ENCODE measurements at regions not wholly inside any gene's neighbourhood (a gene's known extent, or its start where the extent isn't known, plus 50 kb on each side); places are given as distances from the start of the nearest gene placed in this dataset.

- Histone ChIP-seq H3K9me3 (ENCODE audit: low read length) (no peaks in the 10 kb centered on the region), H2AFZ (ENCODE audit: low read length) (no peak overlapping the region), H3K36me3 (ENCODE audit: insufficient read depth, low read length) (no peaks in the 10 kb centered on the region), H3K9ac (ENCODE audit: low read length) (no peak overlapping the region), H3K9me2 (ENCODE audit: low read depth, low read length) (no peaks in the 10 kb centered on the region), H3K27ac (ENCODE audit: low read depth, low read length, poor library complexity, severe bottlenecking) (no peak overlapping the region), H3K27me3 (ENCODE audit: insufficient read depth, low read length) (no peaks in the 10 kb centered on the region), H3F3A (ENCODE audit: insufficient read depth, low read length) (no peaks in the 10 kb centered on the region), H3K4me2 (ENCODE audit: low read length) (no peak overlapping the region), H3K4me1 (ENCODE audit: insufficient read depth, low read length, severe bottlenecking) (no peaks in the 10 kb centered on the region), H3K4me3 (ENCODE audit: low read depth, low read length, poor library complexity, severe bottlenecking) (no peak overlapping the region), H4K20me1 (ENCODE audit: insufficient read depth, low read length) (no peaks in the 10 kb centered on the region), H3K79me2 (ENCODE audit: insufficient read depth, low read length) (no peaks in the 10 kb centered on the region)
- no peak for TF ChIP-seq EZH2 (IDR thresholded peaks at IDR 0.05; ENCODE audit: borderline replicate concordance, low read length)
- TF ChIP-seq, protein P1, sequence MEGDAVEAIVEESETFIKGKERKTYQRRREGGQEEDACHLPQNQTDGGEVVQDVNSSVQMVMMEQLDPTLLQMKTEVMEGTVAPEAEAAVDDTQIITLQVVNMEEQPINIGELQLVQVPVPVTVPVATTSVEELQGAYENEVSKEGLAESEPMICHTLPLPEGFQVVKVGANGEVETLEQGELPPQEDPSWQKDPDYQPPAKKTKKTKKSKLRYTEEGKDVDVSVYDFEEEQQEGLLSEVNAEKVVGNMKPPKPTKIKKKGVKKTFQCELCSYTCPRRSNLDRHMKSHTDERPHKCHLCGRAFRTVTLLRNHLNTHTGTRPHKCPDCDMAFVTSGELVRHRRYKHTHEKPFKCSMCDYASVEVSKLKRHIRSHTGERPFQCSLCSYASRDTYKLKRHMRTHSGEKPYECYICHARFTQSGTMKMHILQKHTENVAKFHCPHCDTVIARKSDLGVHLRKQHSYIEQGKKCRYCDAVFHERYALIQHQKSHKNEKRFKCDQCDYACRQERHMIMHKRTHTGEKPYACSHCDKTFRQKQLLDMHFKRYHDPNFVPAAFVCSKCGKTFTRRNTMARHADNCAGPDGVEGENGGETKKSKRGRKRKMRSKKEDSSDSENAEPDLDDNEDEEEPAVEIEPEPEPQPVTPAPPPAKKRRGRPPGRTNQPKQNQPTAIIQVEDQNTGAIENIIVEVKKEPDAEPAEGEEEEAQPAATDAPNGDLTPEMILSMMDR (IDR thresholded peaks at IDR 0.05; ENCODE audit: low read length), result no peak
Observed at GRCh38 chr6:45730232-45730631, 285.4 kb downstream of the CLIC5 start.

DNA sequence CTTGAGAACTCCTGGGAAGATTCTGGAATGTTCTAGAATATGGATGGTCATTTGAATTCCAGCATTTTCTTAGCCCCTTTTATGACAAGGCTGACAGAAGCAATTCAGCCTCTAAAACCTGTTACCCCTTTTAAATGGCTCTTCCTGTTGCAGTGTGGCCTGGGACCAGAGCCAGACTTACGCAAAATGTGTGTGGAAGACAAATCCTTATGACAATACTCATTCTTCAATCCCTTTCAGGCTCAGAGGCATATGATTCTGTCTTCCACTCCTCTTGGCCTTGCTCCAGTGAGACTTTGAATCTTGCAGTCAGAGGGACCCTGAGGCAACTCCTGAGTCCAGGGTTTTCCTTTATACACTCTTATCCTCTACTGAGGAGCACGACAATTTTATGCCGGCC is 287.0 kb downstream of the CLIC5 start:
- Histone ChIP-seq H3K27me3 (ENCODE audit: insufficient read depth, low read length) (no peaks in the 10 kb centered on the region), H3K4me1 (ENCODE audit: insufficient read depth, low read length, severe bottlenecking) (no peaks in the 10 kb centered on the region), H3K9me2 (ENCODE audit: low read depth, low read length) (no peaks in the 10 kb centered on the region), H3F3A (ENCODE audit: insufficient read depth, low read length) (no peaks in the 10 kb centered on the region), H3K4me2 (ENCODE audit: low read length) (no peak overlapping the region), H3K79me2 (ENCODE audit: insufficient read depth, low read length) (no peaks in the 10 kb centered on the region), H4K20me1 (ENCODE audit: insufficient read depth, low read length) (no peaks in the 10 kb centered on the region), H2AFZ (ENCODE audit: low read length) (no peak overlapping the region), H3K9ac (ENCODE audit: low read length) (no peak overlapping the region), H3K9me3 (ENCODE audit: low read length) (no peaks in the 10 kb centered on the region), H3K36me3 (ENCODE audit: insufficient read depth, low read length) (no peaks in the 10 kb centered on the region), H3K4me3 (ENCODE audit: low read depth, low read length, poor library complexity, severe bottlenecking) (no peak overlapping the region), H3K27ac (ENCODE audit: low read depth, low read length, poor library complexity, severe bottlenecking) (no peak overlapping the region)
- no peak for TF ChIP-seq EZH2 (IDR thresholded peaks at IDR 0.05; ENCODE audit: borderline replicate concordance, low read length)
- TF ChIP-seq, protein P1 (IDR thresholded peaks at IDR 0.05; ENCODE audit: low read length), result no peak

DNA sequence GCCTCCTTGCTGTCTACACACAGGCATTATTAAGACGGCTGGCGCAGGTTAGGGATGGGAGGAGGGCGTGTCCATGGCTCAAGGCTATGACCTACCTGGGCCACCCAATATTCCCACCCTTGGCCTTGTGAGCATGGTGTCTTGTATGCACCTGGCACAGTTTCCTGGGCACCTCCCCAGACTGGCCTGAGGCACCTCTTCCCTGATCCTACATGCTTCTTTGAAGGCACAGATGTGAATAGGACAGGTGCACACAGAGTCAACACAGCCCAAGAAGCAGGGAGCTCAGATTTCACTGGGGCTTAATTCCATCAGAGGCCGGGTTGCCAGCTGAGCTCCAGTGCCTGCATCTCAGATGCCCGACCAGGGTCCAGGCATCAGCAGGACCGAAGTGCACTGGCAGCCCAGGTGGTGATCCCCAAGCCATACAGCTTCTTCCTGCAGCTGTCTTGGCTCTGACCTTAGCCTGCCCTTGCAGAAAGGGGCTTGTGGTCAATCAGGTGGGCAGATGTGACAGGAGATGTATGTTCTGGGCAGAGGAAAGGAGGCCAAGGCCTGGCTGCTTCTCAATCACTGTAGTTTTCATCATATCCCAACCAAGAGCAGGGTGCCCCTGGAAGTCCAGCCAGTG is 287.7 kb downstream of the CLIC5 start:
- no peak overlapping the region for H3K27ac ChIP-seq (ENCODE audit: low read depth, low read length, poor library complexity, severe bottlenecking)

More for the DNA sequence above, 287.7 kb downstream of the CLIC5 start:
- Histone ChIP-seq H3K9me3 (ENCODE audit: low read length) (no peaks in the 10 kb centered on the region), H3K27me3 (ENCODE audit: insufficient read depth, low read length) (no peaks in the 10 kb centered on the region), H4K20me1 (ENCODE audit: insufficient read depth, low read length) (no peaks in the 10 kb centered on the region), H2AFZ (ENCODE audit: low read length) (no peak overlapping the region), H3K4me3 (ENCODE audit: low read depth, low read length, poor library complexity, severe bottlenecking) (no peak overlapping the region), H3K36me3 (ENCODE audit: insufficient read depth, low read length) (no peaks in the 10 kb centered on the region), H3K4me1 (ENCODE audit: insufficient read depth, low read length, severe bottlenecking) (no peaks in the 10 kb centered on the region), H3K9me2 (ENCODE audit: low read depth, low read length) (no peaks in the 10 kb centered on the region), H3K79me2 (ENCODE audit: insufficient read depth, low read length) (no peaks in the 10 kb centered on the region), H3F3A (ENCODE audit: insufficient read depth, low read length) (no peaks in the 10 kb centered on the region), H3K4me2 (ENCODE audit: low read length) (no peak overlapping the region), H3K9ac (ENCODE audit: low read length) (no peak overlapping the region)
- no peak for TF ChIP-seq EZH2 (IDR thresholded peaks at IDR 0.05; ENCODE audit: borderline replicate concordance, low read length)
- TF ChIP-seq, protein P1 (IDR thresholded peaks at IDR 0.05; ENCODE audit: low read length), result no peak
